22Rv1 (cell line): ENCODE measurements at regions not wholly inside any gene's neighbourhood (a gene's known extent, or its start where the extent isn't known, plus 50 kb on each side); places are given as distances from the start of the nearest gene placed in this dataset.

ENCODE experiments used
- ZFX ChIP-seq: fragments of 450-650 bp; IDR thresholded peaks from 2 replicates; pipeline ENCODE4 v1.6.1; 2017; ENCODE audit warnings: antibody characterized with exemption, borderline replicate concordance
- TF ChIP-seq, protein P1 (sequence below): fragments of 450-650 bp; IDR thresholded peaks from 2 replicates; pipeline ENCODE4 v1.5.1; 2017; ENCODE audit warnings: mild to moderate bottlenecking

DNA sequence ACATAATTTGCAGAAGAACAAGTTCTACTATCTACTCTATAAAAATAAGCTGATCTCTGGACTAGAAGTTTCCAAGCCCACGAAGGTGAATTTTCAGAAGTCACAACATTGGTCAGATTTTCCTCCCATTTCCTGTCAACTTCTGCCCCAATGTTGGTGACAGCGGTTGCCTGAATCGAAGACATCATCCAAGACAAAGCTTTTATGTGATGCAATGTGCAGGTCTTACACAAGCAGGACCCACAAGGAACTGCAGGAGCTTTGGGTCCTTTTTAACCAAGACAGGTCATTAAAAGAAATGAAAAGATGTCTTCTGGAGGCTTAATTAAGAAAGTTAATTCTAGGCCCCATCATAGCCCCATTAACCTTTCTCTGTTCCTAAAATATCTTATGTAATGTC lies 125.6 kb upstream of the BLID start:
- TF ChIP-seq, protein P1, sequence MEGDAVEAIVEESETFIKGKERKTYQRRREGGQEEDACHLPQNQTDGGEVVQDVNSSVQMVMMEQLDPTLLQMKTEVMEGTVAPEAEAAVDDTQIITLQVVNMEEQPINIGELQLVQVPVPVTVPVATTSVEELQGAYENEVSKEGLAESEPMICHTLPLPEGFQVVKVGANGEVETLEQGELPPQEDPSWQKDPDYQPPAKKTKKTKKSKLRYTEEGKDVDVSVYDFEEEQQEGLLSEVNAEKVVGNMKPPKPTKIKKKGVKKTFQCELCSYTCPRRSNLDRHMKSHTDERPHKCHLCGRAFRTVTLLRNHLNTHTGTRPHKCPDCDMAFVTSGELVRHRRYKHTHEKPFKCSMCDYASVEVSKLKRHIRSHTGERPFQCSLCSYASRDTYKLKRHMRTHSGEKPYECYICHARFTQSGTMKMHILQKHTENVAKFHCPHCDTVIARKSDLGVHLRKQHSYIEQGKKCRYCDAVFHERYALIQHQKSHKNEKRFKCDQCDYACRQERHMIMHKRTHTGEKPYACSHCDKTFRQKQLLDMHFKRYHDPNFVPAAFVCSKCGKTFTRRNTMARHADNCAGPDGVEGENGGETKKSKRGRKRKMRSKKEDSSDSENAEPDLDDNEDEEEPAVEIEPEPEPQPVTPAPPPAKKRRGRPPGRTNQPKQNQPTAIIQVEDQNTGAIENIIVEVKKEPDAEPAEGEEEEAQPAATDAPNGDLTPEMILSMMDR = no peak
- TF ChIP-seq ZFX = no peak
